GM10248 (cell line): ENCODE measurements at regions not wholly inside any gene's neighbourhood (a gene's known extent, or its start where the extent isn't known, plus 50 kb on each side); places are given as distances from the start of the nearest gene placed in this dataset.

ENCODE experiments used
- CTCF ChIA-PET: fragments of 300-600 bp; sonication (Branson Sonifier 250); formaldehyde crosslinking; extraction: SDS; loops from one replicate; lab custom pipeline; 2021; ENCODE audit warnings: antibody characterized with exemption; lab: Yijun Ruan, JAX
- POLR2A ChIA-PET: fragments of 350-650 bp; sonication (Branson Sonifier 250); formaldehyde crosslinking; extraction: SDS; loops from one replicate; lab custom pipeline; 2020; ENCODE audit warnings: antibody characterized with exemption; lab: Yijun Ruan, JAX
- DNase-seq: peaks from one replicate; pipeline ENCODE4 v3.0.0; 2012; ENCODE audit errors: extremely low spot score
- TF ChIP-seq, protein P1 (sequence below): IDR thresholded peaks from 2 replicates; pipeline ENCODE4 v1.5.1; 2012; ENCODE audit warnings: mild to moderate bottlenecking, low read depth; ENCODE audit errors: extremely low read depth, missing control alignments, control extremely low read depth

DNA sequence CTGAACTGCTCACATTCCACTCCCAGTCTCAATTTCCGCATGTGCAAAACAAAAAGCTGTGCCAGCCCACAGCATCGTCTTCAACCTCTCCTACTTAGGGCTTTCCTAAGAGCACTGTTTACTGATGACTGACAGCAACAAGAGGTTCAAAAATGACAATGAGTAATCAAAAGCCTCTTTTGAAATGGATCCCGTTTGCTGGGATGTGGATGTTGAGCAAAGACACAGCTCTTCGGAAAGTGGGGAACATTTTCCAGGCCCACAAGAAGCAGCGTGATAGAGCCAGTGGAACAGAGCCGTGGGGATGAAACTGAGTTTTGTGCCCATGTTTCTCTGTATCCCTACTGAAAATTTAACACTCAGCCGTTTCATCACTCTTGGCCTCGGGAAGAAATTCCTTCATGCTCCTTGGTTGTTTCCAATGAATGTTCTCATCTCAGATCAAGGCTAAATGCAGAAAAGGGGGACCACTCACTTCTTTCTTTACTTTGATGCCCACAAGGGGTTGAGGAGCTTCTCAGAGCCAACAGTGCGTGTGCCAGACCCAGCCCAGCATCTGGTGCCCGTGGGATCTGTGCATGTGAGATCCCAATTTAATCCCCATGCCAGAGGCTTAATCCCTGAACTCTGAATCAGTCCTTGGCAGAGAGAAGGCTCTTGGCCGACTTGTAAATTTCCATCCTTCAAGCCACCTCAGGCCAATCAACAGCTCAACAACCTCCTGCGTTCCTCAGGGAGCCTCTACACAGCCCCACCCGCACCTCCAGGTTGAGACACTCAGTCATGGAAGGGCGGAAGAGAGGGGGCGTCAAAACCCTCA lies 230.2 kb upstream of the DAPK1 start:
- ChIA-PET CTCF (no interaction called here), POLR2A (no interaction called here)
- TF ChIP-seq, protein P1, sequence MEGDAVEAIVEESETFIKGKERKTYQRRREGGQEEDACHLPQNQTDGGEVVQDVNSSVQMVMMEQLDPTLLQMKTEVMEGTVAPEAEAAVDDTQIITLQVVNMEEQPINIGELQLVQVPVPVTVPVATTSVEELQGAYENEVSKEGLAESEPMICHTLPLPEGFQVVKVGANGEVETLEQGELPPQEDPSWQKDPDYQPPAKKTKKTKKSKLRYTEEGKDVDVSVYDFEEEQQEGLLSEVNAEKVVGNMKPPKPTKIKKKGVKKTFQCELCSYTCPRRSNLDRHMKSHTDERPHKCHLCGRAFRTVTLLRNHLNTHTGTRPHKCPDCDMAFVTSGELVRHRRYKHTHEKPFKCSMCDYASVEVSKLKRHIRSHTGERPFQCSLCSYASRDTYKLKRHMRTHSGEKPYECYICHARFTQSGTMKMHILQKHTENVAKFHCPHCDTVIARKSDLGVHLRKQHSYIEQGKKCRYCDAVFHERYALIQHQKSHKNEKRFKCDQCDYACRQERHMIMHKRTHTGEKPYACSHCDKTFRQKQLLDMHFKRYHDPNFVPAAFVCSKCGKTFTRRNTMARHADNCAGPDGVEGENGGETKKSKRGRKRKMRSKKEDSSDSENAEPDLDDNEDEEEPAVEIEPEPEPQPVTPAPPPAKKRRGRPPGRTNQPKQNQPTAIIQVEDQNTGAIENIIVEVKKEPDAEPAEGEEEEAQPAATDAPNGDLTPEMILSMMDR, result no peak
- no peak for DNase-seq

DNA sequence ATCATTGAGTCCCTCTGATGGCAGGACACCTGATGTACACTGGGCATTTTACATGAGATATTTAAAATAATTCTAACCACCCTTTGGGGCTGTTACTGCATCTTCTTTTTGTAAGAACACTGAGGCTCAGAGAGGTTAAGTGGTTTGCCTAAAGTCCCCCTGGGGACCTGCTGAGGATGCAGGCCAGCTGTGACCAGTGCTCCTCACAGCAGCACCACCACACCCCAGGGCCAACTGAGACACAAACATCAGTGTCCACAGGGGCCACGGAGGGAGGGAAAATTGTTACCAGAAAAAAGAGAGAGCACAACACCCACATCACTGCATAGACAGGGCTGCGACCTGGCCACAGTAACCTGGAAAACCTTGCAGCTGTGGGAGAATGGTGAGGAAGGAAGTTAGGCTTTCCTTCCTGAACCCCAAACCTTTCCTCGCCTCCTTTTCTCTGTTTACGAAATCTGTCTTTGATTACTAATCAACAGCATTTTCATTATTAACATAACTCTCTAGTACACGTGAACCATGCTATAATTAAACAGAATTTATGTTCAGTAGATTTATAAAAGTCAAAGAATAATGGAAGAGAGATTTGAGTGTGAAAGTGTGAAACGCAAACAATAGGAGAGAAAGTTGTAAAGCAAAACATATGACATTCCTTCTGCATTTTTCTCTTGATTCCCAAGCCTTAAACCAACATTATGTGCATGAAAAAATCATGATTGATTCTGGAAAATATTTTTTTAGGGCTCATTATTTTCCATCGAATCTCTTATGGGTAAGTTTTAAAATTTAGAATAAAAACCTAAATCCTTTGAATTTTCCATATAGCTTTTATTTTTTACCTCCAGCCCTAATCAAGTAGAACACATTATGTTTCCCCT lies 228.1 kb upstream of the DAPK1 start:
- POLR2A ChIA-PET, result no interaction called here
- CTCF ChIA-PET, result no interaction called here
- no peak for DNase-seq

DNA sequence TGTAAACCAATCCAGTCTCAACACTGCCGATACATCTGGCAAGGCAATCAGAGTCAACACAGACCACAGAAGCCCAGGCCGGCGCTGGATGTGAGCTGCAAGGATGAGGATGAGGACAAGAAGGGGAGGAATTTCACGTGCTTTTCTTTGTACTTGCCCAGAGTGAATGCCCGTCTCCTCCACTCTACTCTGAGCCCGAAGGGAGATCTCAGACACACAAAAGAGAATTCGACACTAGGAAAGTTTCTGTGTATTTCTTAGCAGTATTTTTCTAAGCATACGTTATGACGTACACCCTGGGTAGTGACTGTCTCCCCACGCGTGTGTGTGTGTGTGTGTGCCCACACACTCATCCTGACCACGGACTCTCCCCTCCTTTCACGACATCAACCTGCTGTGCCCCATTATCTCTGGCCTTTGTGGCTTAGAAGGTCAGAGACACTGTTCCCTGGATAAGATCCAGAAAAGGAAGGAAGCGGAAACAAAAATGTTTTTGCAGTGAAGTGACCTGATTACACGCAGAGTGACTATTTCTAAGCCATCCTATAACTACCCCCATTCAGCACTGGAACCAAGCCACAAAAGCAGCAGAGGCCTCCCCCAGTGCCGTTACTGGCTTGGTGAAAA lies 227.3 kb upstream of the DAPK1 start:
- POLR2A ChIA-PET, result no interaction called here
- TF ChIP-seq, protein P1, result no peak
- DNase-seq, result no peak
- CTCF ChIA-PET, result no interaction called here

More for the DNA sequence above, 228.1 kb upstream of the DAPK1 start:
- TF ChIP-seq, protein P1, result no peak

DNA sequence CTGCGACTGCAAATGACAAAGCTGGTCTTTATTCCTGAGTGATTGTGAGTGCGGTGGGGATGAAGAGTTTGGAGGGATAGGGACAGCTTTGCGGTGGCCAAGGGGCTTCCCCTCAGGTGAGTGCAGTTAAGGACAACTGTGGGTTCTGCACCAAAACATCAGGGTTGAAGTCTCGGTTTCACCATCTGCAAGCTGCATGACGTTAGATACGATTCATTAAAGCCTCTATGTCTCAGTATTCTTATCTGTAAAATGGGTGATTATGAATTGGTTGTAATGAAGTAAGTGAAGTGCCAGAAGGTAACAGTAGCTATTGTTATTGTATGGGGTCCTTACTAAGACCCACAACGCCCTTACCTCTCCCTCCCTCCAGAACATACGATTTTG lies 226.8 kb upstream of the DAPK1 start:
- POLR2A ChIA-PET, result no interaction called here

DNA sequence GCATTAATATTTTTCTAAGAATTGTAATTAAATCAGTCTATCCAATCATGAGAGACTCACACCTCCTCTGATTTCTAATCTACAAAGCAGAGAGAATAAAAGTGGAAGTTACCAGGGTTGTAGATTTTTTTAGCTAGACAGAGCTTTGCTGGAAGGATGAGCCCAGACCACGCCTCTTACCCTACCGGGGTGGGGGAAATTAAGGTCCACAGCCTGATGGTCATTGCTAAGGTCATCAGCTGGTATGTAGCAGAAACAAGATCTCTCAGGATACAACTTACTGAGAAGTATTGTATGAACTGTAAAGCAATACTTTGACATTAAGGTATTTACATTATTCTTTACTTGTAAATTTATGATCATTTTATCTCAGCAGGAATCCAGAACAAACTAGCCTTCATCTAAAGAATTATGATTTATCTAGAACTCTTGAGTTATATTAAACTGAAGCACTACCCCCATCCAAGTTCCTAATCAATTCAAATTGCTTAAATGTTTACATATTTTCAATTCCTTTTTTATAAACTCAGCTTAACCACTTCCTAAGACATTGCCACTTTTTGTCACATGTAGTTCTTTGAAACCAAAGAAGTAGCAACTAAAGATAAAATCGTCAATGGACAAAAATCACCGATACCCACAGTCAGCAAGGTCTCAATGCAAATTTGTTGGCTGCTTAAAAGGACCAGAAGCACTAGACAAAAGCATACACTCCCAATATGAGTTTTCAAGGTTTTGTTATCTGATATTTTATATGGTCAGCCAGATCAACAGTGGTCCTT lies 225.8 kb upstream of the DAPK1 start:
- no peak for DNase-seq
- ChIA-PET POLR2A (no interaction called here), CTCF (no interaction called here)
- TF ChIP-seq, protein P1, result no peak

More for the DNA sequence above, 226.8 kb upstream of the DAPK1 start:
- DNase-seq, result no peak
- CTCF ChIA-PET, result no interaction called here
- TF ChIP-seq, protein P1, result no peak
